ENCODE measurements at regions not wholly inside any gene's neighbourhood (a gene's known extent, or its start where the extent isn't known, plus 50 kb on each side); places are given as distances from the start of the nearest gene placed in this dataset.

DNA sequence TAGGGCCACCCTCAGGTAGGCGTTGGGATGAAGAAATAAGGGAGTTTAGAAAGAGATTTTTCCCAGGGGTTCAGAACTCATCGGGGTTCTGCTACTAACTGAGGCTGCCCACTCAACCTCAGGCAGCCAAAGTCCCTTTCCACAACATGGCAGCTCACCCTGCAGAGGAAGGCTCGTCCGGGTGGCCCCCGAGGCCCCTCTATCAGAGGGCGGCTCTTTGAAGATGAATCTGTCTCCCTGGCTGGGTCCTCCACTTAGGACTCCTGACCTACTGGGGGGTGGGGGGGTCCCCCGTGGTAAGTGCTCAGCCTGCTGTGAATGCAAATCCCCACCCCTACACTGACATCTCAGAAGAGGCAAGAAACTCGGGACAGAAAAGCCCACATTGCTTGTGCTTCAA, 182.9 kb downstream of the SOD2 start:
- Histone ChIP-seq H2AFZ (ENCODE audit: low read length) (no peak overlapping the region), H3K9ac (ENCODE audit: insufficient read depth, low read length) (no peak overlapping the region), H3K9me3 (ENCODE audit: control insufficient read depth, insufficient read depth, low read depth, low read length) (no peaks in the 10 kb centered on the region), H3K27me3 (ENCODE audit: control insufficient read depth, insufficient read depth, low read length) (no peaks in the 10 kb centered on the region), H4K20me1 (ENCODE audit: control insufficient read depth, extremely low read depth, insufficient read depth, low read length) (no peaks in the 10 kb centered on the region), H3K27ac (ENCODE audit: insufficient read depth, low read length) (no peak overlapping the region), H3K4me1 (ENCODE audit: control insufficient read depth, extremely low read depth, insufficient read depth, low read length) (no peaks in the 10 kb centered on the region), H3K79me2 (ENCODE audit: control insufficient read depth, insufficient read depth, low read length) (no peaks in the 10 kb centered on the region), H3K4me3 (replicated peaks in 1 of 4; ENCODE audit: control extremely low read depth in 1 of 4, insufficient read depth in 1 of 4, low read depth in 3 of 4, low read length in 4 of 4) (no peak overlapping the region), H3K36me3 (ENCODE audit: control insufficient read depth, insufficient read depth, low read length) (no peaks in the 10 kb centered on the region), H3K4me2 (ENCODE audit: extremely low read depth, insufficient read depth, low read length) (no peak overlapping the region)
- no peak for TF ChIP-seq EZH2 (IDR thresholded peaks at IDR 0.05; ENCODE audit: low read length, missing control alignments)
- DNase-seq (ENCODE audit: low read depth in 2 of 2), result no peak

- no peak overlapping the region for H3K27ac ChIP-seq (ENCODE audit: insufficient read depth, low read length)
- H3K36me3 ChIP-seq (ENCODE audit: control insufficient read depth, insufficient read depth, low read length), result no peaks in the 10 kb centered on the region
- TF ChIP-seq CTCF (conservative IDR thresholded peaks at IDR 0.05 in 1 of 2, IDR thresholded peaks at IDR 0.05 in 1 of 2; ENCODE audit: low read depth in 1 of 2, low read length in 2 of 2) (no peak), EZH2 (IDR thresholded peaks at IDR 0.05; ENCODE audit: low read length, missing control alignments) (no peak)
- no peaks in the 10 kb centered on the region for H3K79me2 ChIP-seq (ENCODE audit: control insufficient read depth, insufficient read depth, low read length)
- no peak overlapping the region for H3K4me3 ChIP-seq (replicated peaks in 1 of 4; ENCODE audit: control extremely low read depth in 1 of 4, insufficient read depth in 1 of 4, low read depth in 3 of 4, low read length in 4 of 4)
- no peak overlapping the region for H3K9ac ChIP-seq (ENCODE audit: insufficient read depth, low read length)
- H3K4me1 ChIP-seq (ENCODE audit: control insufficient read depth, extremely low read depth, insufficient read depth, low read length), result no peaks in the 10 kb centered on the region
- no peaks in the 10 kb centered on the region for H3K9me3 ChIP-seq (ENCODE audit: control insufficient read depth, insufficient read depth, low read depth, low read length)
- no peak for DNase-seq (ENCODE audit: low read depth in 2 of 2)
- H2AFZ ChIP-seq (ENCODE audit: low read length), result no peak overlapping the region
- no peaks in the 10 kb centered on the region for H3K27me3 ChIP-seq (ENCODE audit: control insufficient read depth, insufficient read depth, low read length)
- no peaks in the 10 kb centered on the region for H4K20me1 ChIP-seq (ENCODE audit: control insufficient read depth, extremely low read depth, insufficient read depth, low read length)
- H3K4me2 ChIP-seq (ENCODE audit: extremely low read depth, insufficient read depth, low read length), result no peak overlapping the region
These were observed 184.1 kb downstream of the SOD2 start for GRCh38 chr6:159508931-159509330.

- no peak overlapping the region for H3K4me3 ChIP-seq (replicated peaks in 1 of 4; ENCODE audit: control extremely low read depth in 1 of 4, insufficient read depth in 1 of 4, low read depth in 3 of 4, low read length in 4 of 4)
- no peaks in the 10 kb centered on the region for H3K9me3 ChIP-seq (ENCODE audit: control insufficient read depth, insufficient read depth, low read depth, low read length)
- no peaks in the 10 kb centered on the region for H3K36me3 ChIP-seq (ENCODE audit: control insufficient read depth, insufficient read depth, low read length)
- H2AFZ ChIP-seq (ENCODE audit: low read length), result no peak overlapping the region
- no peaks in the 10 kb centered on the region for H4K20me1 ChIP-seq (ENCODE audit: control insufficient read depth, extremely low read depth, insufficient read depth, low read length)
- no peak overlapping the region for H3K4me2 ChIP-seq (ENCODE audit: extremely low read depth, insufficient read depth, low read length)
- no peak overlapping the region for H3K9ac ChIP-seq (ENCODE audit: insufficient read depth, low read length)
- H3K4me1 ChIP-seq (ENCODE audit: control insufficient read depth, extremely low read depth, insufficient read depth, low read length), result no peaks in the 10 kb centered on the region
- TF ChIP-seq CTCF (conservative IDR thresholded peaks at IDR 0.05 in 1 of 2, IDR thresholded peaks at IDR 0.05 in 1 of 2; ENCODE audit: low read depth in 1 of 2, low read length in 2 of 2) (no peak), EZH2 (IDR thresholded peaks at IDR 0.05; ENCODE audit: low read length, missing control alignments) (no peak)
- H3K27ac ChIP-seq (ENCODE audit: insufficient read depth, low read length), result no peak overlapping the region
- no peaks in the 10 kb centered on the region for H3K79me2 ChIP-seq (ENCODE audit: control insufficient read depth, insufficient read depth, low read length)
- H3K27me3 ChIP-seq (ENCODE audit: control insufficient read depth, insufficient read depth, low read length), result no peaks in the 10 kb centered on the region
- no peak for DNase-seq (ENCODE audit: low read depth in 2 of 2)
These were observed 187.0 kb downstream of the SOD2 start for GRCh38 chr6:159506048-159506447.
